Right atrium auricular region (tissue), 2 donors: ENCODE measurements at regions not wholly inside any gene's neighbourhood (a gene's known extent, or its start where the extent isn't known, plus 50 kb on each side); places are given as distances from the start of the nearest gene placed in this dataset.

Experiments used
- DNase-seq: peaks from one replicate; pipeline ENCODE4 v3.0.0-alpha.2; 2019; ENCODE audit warnings: low spot score
- H3K27ac ChIP-seq, 2 donors: fragments of 200-600 bp; sonication (generic); 1 replicate in 1 of 2; 2 replicates in 1 of 2; pipeline ENCODE4 v1.5.1; 2016 to 2019
- H3K27me3 ChIP-seq, 2 donors: fragments of 200-600 bp; sonication (generic); one replicate each; pipeline versions ENCODE4 v1.5.1 to v1.6.0; 2017 to 2019
- H3K36me3 ChIP-seq: fragments of 200-600 bp; sonication (generic); one replicate; pipeline ENCODE4 v1.5.1; 2016
- H3K4me1 ChIP-seq, 2 donors: fragments of 200-600 bp; sonication (generic); one replicate each; pipeline versions ENCODE4 v1.5.1 to v1.6.0; 2017 to 2019
- H3K4me3 ChIP-seq, 2 donors: fragments of 200-600 bp; sonication (generic); 1 replicate in 1 of 2; 2 replicates in 1 of 2; pipeline ENCODE4 v1.5.1; 2017 to 2019; ENCODE audit warnings: mild to moderate bottlenecking in 1 of 2, moderate library complexity in 1 of 2
- H3K9me3 ChIP-seq, 2 donors: fragments of 200-600 bp; sonication (generic); one replicate each; pipeline ENCODE4 v1.5.1; 2019
- CTCF ChIP-seq, 2 donors: fragments of 200-600 bp; sonication (generic); IDR thresholded peaks; one replicate each; pipeline ENCODE4 v1.5.1; 2019; ENCODE audit warnings: antibody characterized with exemption in 2 of 2

GRCh38 chr10:31754803-31755624 lies 173.6 kb downstream of the ARHGAP12 start:
- H3K36me3 ChIP-seq: no peaks in the 10 kb centered on the region
- no peak for DNase-seq
- TF ChIP-seq CTCF (IDR thresholded peaks at IDR 0.05): no peak
- peak overlapping the region; percentile 48 to 76 for H3K27ac ChIP-seq
- H3K27me3 ChIP-seq: no peaks in the 10 kb centered on the region
- no peak overlapping the region for H3K4me3 ChIP-seq
- H3K9me3 ChIP-seq: no peaks in the 10 kb centered on the region
- peaks cover 0 to 52% of the 10 kb centered on the region in 2 donors for H3K4me1 ChIP-seq

- DNase-seq: no peak
- H3K4me3 ChIP-seq: no peak overlapping the region
- no peak overlapping the region for H3K27ac ChIP-seq
- TF ChIP-seq CTCF (IDR thresholded peaks at IDR 0.05): no peak
- H3K4me1 ChIP-seq: peaks cover 0 to 57% of the 10 kb centered on the region in 2 donors
- H3K36me3 ChIP-seq: no peaks in the 10 kb centered on the region
- H3K27me3 ChIP-seq: no peaks in the 10 kb centered on the region
- H3K9me3 ChIP-seq: no peaks in the 10 kb centered on the region
Measured at GRCh38 chr10:31753681-31754080, 174.9 kb downstream of the ARHGAP12 start.

GRCh38 chr10:31752170-31752569 lies 176.5 kb downstream of the ARHGAP12 start:
- no peaks in the 10 kb centered on the region for H3K9me3 ChIP-seq
- no peaks in the 10 kb centered on the region for H3K27me3 ChIP-seq
- no peak overlapping the region for H3K4me3 ChIP-seq
- DNase-seq: no peak
- no peaks in the 10 kb centered on the region for H3K36me3 ChIP-seq
- H3K27ac ChIP-seq: no peak overlapping the region
- TF ChIP-seq CTCF (IDR thresholded peaks at IDR 0.05): no peak
- peaks cover 0 to 45% of the 10 kb centered on the region in 2 donors for H3K4me1 ChIP-seq

- no peak for TF ChIP-seq CTCF (IDR thresholded peaks at IDR 0.05)
- H3K4me1 ChIP-seq: peaks cover 0 to 44% of the 10 kb centered on the region in 2 donors
- H3K27me3 ChIP-seq: no peaks in the 10 kb centered on the region
- peak overlapping the region; percentile 76 to 78 for H3K27ac ChIP-seq
- H3K9me3 ChIP-seq: no peaks in the 10 kb centered on the region
- H3K4me3 ChIP-seq: no peak overlapping the region
- H3K36me3 ChIP-seq: no peaks in the 10 kb centered on the region
- no peak for DNase-seq
Measured at GRCh38 chr10:31751738-31752080, 176.9 kb downstream of the ARHGAP12 start.

GRCh38 chr10:31751051-31751737 lies 177.4 kb downstream of the ARHGAP12 start:
- no peak for DNase-seq
- H3K9me3 ChIP-seq: no peaks in the 10 kb centered on the region
- H3K27ac ChIP-seq: peak overlapping the region; percentile 76 to 78
- no peaks in the 10 kb centered on the region for H3K36me3 ChIP-seq
- H3K27me3 ChIP-seq: no peaks in the 10 kb centered on the region
- no peak overlapping the region for H3K4me3 ChIP-seq
- no peak for TF ChIP-seq CTCF (IDR thresholded peaks at IDR 0.05)
- peaks cover 0 to 44% of the 10 kb centered on the region in 2 donors for H3K4me1 ChIP-seq
